ENCODE measurements at regions not wholly inside any gene's neighbourhood (a gene's known extent, or its start where the extent isn't known, plus 50 kb on each side); places are given as distances from the start of the nearest gene placed in this dataset.
"Not testable (repeated sequence)": the region's sequence is repeated elsewhere in the genome, so short reads cannot be mapped to it uniquely, and the experiment has no call there.

- no peak for DNase-seq
Observed at GRCh38 chr7:51867117-51867516, 550.5 kb upstream of the COBL start.

GRCh38 chr7:51860305-51860704 is 543.7 kb upstream of the COBL start:
- no peak for DNase-seq

- no peak for DNase-seq
Observed at GRCh38 chr7:51850126-51850525, 533.5 kb upstream of the COBL start.

- DNase-seq = peak; percentile 55
Observed at GRCh38 chr7:51847461-51848134, 531.0 kb upstream of the COBL start.

GRCh38 chr7:51839130-51839529 is 522.5 kb upstream of the COBL start:
- not testable (repeated sequence) for DNase-seq

GRCh38 chr7:51827631-51828030 is 511.0 kb upstream of the COBL start:
- DNase-seq = no peak

GRCh38 chr7:51824050-51824449 is 507.4 kb upstream of the COBL start:
- DNase-seq = no peak

GRCh38 chr7:51823437-51823836 is 506.8 kb upstream of the COBL start:
- DNase-seq = no peak

- no peak for DNase-seq
Observed at GRCh38 chr7:51817694-51818225, 501.2 kb upstream of the COBL start.

GRCh38 chr7:51805783-51806431 is 489.3 kb upstream of the COBL start:
- not testable (repeated sequence) for DNase-seq

GRCh38 chr7:51802718-51803117 is 486.1 kb upstream of the COBL start:
- DNase-seq = no peak

GRCh38 chr7:51797371-51797770 is 480.8 kb upstream of the COBL start:
- DNase-seq = no peak

GRCh38 chr7:51792796-51793195 is 476.2 kb upstream of the COBL start:
- DNase-seq = no peak

- no peak for DNase-seq
Observed at GRCh38 chr7:51789489-51789888, 472.9 kb upstream of the COBL start.

- no peak for DNase-seq
Observed at GRCh38 chr7:51786284-51786683, 469.7 kb upstream of the COBL start.

- no peak for DNase-seq
Observed at GRCh38 chr7:51785876-51786275, 469.3 kb upstream of the COBL start.

GRCh38 chr7:51785171-51785570 is 468.6 kb upstream of the COBL start:
- DNase-seq = no peak

GRCh38 chr7:51783241-51783640 is 466.6 kb upstream of the COBL start:
- DNase-seq = no peak

GRCh38 chr7:51778121-51778520 is 461.5 kb upstream of the COBL start:
- DNase-seq = no peak

- DNase-seq = no peak
Observed at GRCh38 chr7:51774178-51774577, 457.6 kb upstream of the COBL start.

GRCh38 chr7:51772190-51772589 is 455.6 kb upstream of the COBL start:
- DNase-seq = no peak

GRCh38 chr7:51764976-51765375 is 448.4 kb upstream of the COBL start:
- no peak for DNase-seq

GRCh38 chr7:51759985-51760384 is 443.4 kb upstream of the COBL start:
- DNase-seq = no peak

- no peak for DNase-seq
Observed at GRCh38 chr7:51757960-51758359, 441.4 kb upstream of the COBL start.

- DNase-seq = no peak
Observed at GRCh38 chr7:51732951-51733350, 416.3 kb upstream of the COBL start.
